K562 (cell line): ENCODE measurements at regions not wholly inside any gene's neighbourhood (a gene's known extent, or its start where the extent isn't known, plus 50 kb on each side); places are given as distances from the start of the nearest gene placed in this dataset.

Experiments used
- ATAC-seq: fragments of 200-7000 bp; cut with Tn5 transposase; 3 replicates; pipeline ENCODE4 v1.9.1; 2020; ENCODE audit warnings: moderate library complexity
- BruUV-seq: library from RNA; stranded (reverse); fragments of 400-500 nt; replicated peaks from 2 replicates; lab custom pipeline; 2021; lab: Mats Ljungman, UMichigan
- CTCF ChIA-PET: fragments of 300-600 bp; formaldehyde crosslinking; extraction: SDS; loops from one replicate; lab custom pipeline; 2021; ENCODE audit warnings: low intra/inter-chr PET ratio; lab: Yijun Ruan, JAX
- POLR2A ChIA-PET: fragments of 300-600, 350-650 bp; sonication (Branson Sonifier 250); formaldehyde crosslinking; extraction: SDS; loops from one replicate; lab custom pipeline; 2021; ENCODE audit warnings: antibody characterized with exemption, inconsistent platforms; lab: Yijun Ruan, JAX
- DNase-seq, 4 experiments: peaks; one replicate each; pipeline versions ENCODE4 v3.0.0 to v3.0.0-alpha.2; 2011 to 2018; ENCODE audit warnings: low spot score in 3 of 4, mixed read lengths in 3 of 4; ENCODE audit errors: extremely low read depth in 1 of 4
- FAIRE-seq: peaks from 2 replicates; lab custom pipeline; 2011; peaks lifted over from hg19 to GRCh38; lab: Jason Lieb, UNC
- H2AFZ ChIP-seq: 2 replicates; pipeline ENCODE4 v1.6.0; 2011; ENCODE audit warnings: low read depth, low read length, control low read depth, inconsistent platforms
- H3K27ac ChIP-seq: fragments of 200-600 bp; 3 replicates; pipeline ENCODE4 v1.8.0; 2011; ENCODE audit warnings: low read depth, mild to moderate bottlenecking, control low read depth, inconsistent platforms, low read length, moderate library complexity, mixed read lengths; ENCODE audit errors: extremely low read depth
- H3K27me3 ChIP-seq, 2 experiments: fragments of 300-600 bp in 1 of 2; 2 replicates in 1 of 2; 3 replicates in 1 of 2; pipeline versions ENCODE4 v1.6.0 to v1.8.0; 2011; ENCODE audit warnings: inconsistent platforms in 2 of 2, low read length in 2 of 2, mild to moderate bottlenecking in 1 of 2, mixed read lengths in 1 of 2, moderate library complexity in 1 of 2; ENCODE audit not compliant: control insufficient read depth in 2 of 2, insufficient read depth in 2 of 2
- H3K36me3 ChIP-seq: fragments of 300-600 bp; 3 replicates; pipeline ENCODE4 v1.8.0; 2011; ENCODE audit warnings: mild to moderate bottlenecking, low read length, inconsistent platforms; ENCODE audit not compliant: control insufficient read depth, insufficient read depth
- H3K4me1 ChIP-seq, 2 experiments: fragments of 200-600 bp in 1 of 2; replicated peaks in 1 of 2; 2 replicates in 1 of 2; 3 replicates in 1 of 2; pipeline versions ENCODE4 v1.5.1 to v1.8.0; 2011; ENCODE audit warnings: inconsistent platforms in 2 of 2, low read length in 2 of 2, mild to moderate bottlenecking in 1 of 2, mixed read lengths in 1 of 2, moderate library complexity in 1 of 2; ENCODE audit not compliant: control insufficient read depth in 2 of 2, insufficient read depth in 2 of 2
- H3K4me2 ChIP-seq: 2 replicates; pipeline ENCODE4 v1.6.1; 2011; ENCODE audit warnings: low read length, control low read depth, inconsistent platforms, mixed read lengths; ENCODE audit not compliant: insufficient read depth
- H3K4me3 ChIP-seq: fragments of 200-600 bp; sonication (generic), shearing (Covaris generic); 2 replicates; pipeline ENCODE4 v1.5.1; 2016; ENCODE audit warnings: control low read depth, inconsistent platforms
- H3K79me2 ChIP-seq: fragments of 200-600 bp; 3 replicates; pipeline ENCODE4 v1.8.0; 2011; ENCODE audit warnings: low read length, inconsistent platforms; ENCODE audit not compliant: control insufficient read depth, insufficient read depth
- H3K9ac ChIP-seq, 2 experiments: 2 replicates each; pipeline versions ENCODE4 v1.6.0 to v1.6.1; 2011; ENCODE audit warnings: low read depth in 2 of 2, low read length in 2 of 2, control low read depth in 1 of 2, inconsistent platforms in 1 of 2, mild to moderate bottlenecking in 1 of 2, mixed read lengths in 1 of 2; ENCODE audit not compliant: insufficient read depth in 1 of 2
- H3K9me1 ChIP-seq: one replicate; pipeline ENCODE4 v1.6.0; 2011; ENCODE audit warnings: inconsistent platforms, mild to moderate bottlenecking, low read length, moderate library complexity; ENCODE audit not compliant: control insufficient read depth, insufficient read depth
- H3K9me3 ChIP-seq: replicated peaks from 2 replicates; pipeline ENCODE4 v1.5.1; 2011; ENCODE audit warnings: low read depth, low read length, inconsistent platforms; ENCODE audit not compliant: control insufficient read depth, insufficient read depth
- H4K20me1 ChIP-seq: replicated peaks from 2 replicates; pipeline ENCODE4 v1.6.1; 2011; ENCODE audit warnings: low read length, inconsistent platforms, mixed read lengths; ENCODE audit not compliant: control insufficient read depth, insufficient read depth
- BACH1 ChIP-seq: fragments of 200-800 bp; sonication (Bioruptor generic); IDR thresholded peaks from 2 replicates; pipeline ENCODE4 v1.6.1; 2016; ENCODE audit warnings: missing genetic modification characterization, missing compliant biosample characterization
- HLTF ChIP-seq: fragments of 450-650 bp; IDR thresholded peaks from 2 replicates; pipeline ENCODE4 v1.6.1; 2016
- HMG20A ChIP-seq: fragments of 450-650 bp; formaldehyde crosslinking; conservative IDR thresholded peaks from 2 replicates; pipeline ENCODE4 v1.4.0; 2020; ENCODE audit warnings: mild to moderate bottlenecking, mixed read lengths
- NFYB ChIP-seq: IDR thresholded peaks from 2 replicates; pipeline ENCODE4 v1.6.1; 2011; ENCODE audit warnings: mild to moderate bottlenecking, moderate library complexity; ENCODE audit not compliant: insufficient read length; ENCODE audit errors: extremely low read depth
- RAD21 ChIP-seq, 2 experiments: fragments of 250-450 bp in 1 of 2; fragments of 450-650 bp in 1 of 2; sonication (Bioruptor Pico) in 1 of 2; formaldehyde crosslinking in 1 of 2; IDR thresholded peaks in 1 of 2; conservative IDR thresholded peaks in 1 of 2; 2 replicates each; pipeline versions ENCODE4 v1.4.0 to v1.8.0; 2020 to 2022; ENCODE audit warnings: mild to moderate bottlenecking in 2 of 2, moderate library complexity in 1 of 2
- RFX5 ChIP-seq: IDR thresholded peaks from 2 replicates; pipeline ENCODE4 v1.6.1; 2011; ENCODE audit warnings: low read depth, mild to moderate bottlenecking, improper control_type of control experiment, low read length
- SREBF1 ChIP-seq: fragments of 150-350 bp; IDR thresholded peaks from 2 replicates; pipeline ENCODE4 v1.6.1; 2014; ENCODE audit warnings: antibody characterized with exemption, low read depth, low read length, borderline replicate concordance
- XRCC5 ChIP-seq: fragments of 200-400 bp; formaldehyde crosslinking; IDR thresholded peaks from 2 replicates; pipeline ENCODE4 v1.6.1; 2017; ENCODE audit warnings: low read depth, mild to moderate bottlenecking, low read length
- ZNF23 ChIP-seq: fragments of 250-450 bp; sonication (Bioruptor Pico); IDR thresholded peaks from 2 replicates; pipeline ENCODE4 v1.4.0; 2020; ENCODE audit warnings: mild to moderate bottlenecking
- ZNF24 ChIP-seq: fragments of 450-650 bp; IDR thresholded peaks from 2 replicates; pipeline ENCODE4 v1.6.1; 2016
- ZNF41 ChIP-seq: fragments of 250-450 bp; sonication (Bioruptor Pico); conservative IDR thresholded peaks from 2 replicates; pipeline ENCODE4 v1.4.0; 2020; ENCODE audit warnings: mild to moderate bottlenecking
- ZNF431 ChIP-seq: sonication (generic); formaldehyde crosslinking; IDR thresholded peaks from 2 replicates; pipeline ENCODE4 v1.8.0; 2022; ENCODE audit warnings: mild to moderate bottlenecking, missing genetic modification reagents
- ZNF551 ChIP-seq: fragments of 250-450 bp; sonication (Bioruptor Pico); IDR thresholded peaks from 2 replicates; pipeline ENCODE4 v1.5.0; 2021; ENCODE audit warnings: mild to moderate bottlenecking, moderate library complexity
- WGBS: fragments of 100-300 bp; shearing (Covaris generic); methylation state at CpG from one replicate; pipeline ENCODE4 v1.1.6; 2016; ENCODE audit warnings: low coverage, mixed read lengths; ENCODE audit not compliant: insufficient coverage; ENCODE audit errors: missing lambda C conversion rate; 5-methylcytosine and 5-hydroxymethylcytosine counted together
- in situ Hi-C: fragments of 300-500 bp; cut with MboI; formaldehyde crosslinking; loops from 4 replicates; pipeline ENCODE4 v1.15.0; 2018; ENCODE audit warnings: inconsistent platforms, mixed read lengths
- intact Hi-C: fragments of 100-400 bp; cut with micrococcal nuclease; formaldehyde crosslinking; loops from 2 replicates; pipeline ENCODE4 v1.14.2; 2022
- TF ChIP-seq, protein P1 (sequence below): fragments of 250-450 bp; sonication (Bioruptor Pico); IDR thresholded peaks from 2 replicates; pipeline ENCODE4 v1.8.0; 2021; ENCODE audit warnings: moderate library complexity, mild to moderate bottlenecking, inconsistent platforms
- TF ChIP-seq, protein P2 (sequence below): sonication (generic); formaldehyde crosslinking; IDR thresholded peaks from 2 replicates; pipeline ENCODE4 v1.9.0; 2022; ENCODE audit warnings: mild to moderate bottlenecking, missing genetic modification reagents
- TF ChIP-seq, protein P3 (sequence below): fragments of 250-450 bp; sonication (Bioruptor Pico); IDR thresholded peaks from 2 replicates; pipeline ENCODE4 v1.9.0; 2021; ENCODE audit warnings: mild to moderate bottlenecking, inconsistent platforms
- TF ChIP-seq, protein P4 (sequence below): fragments of 250-450 bp; sonication (Bioruptor Pico); IDR thresholded peaks from 2 replicates; pipeline ENCODE4 v1.5.0; 2020; ENCODE audit warnings: mild to moderate bottlenecking, borderline replicate concordance

DNA sequence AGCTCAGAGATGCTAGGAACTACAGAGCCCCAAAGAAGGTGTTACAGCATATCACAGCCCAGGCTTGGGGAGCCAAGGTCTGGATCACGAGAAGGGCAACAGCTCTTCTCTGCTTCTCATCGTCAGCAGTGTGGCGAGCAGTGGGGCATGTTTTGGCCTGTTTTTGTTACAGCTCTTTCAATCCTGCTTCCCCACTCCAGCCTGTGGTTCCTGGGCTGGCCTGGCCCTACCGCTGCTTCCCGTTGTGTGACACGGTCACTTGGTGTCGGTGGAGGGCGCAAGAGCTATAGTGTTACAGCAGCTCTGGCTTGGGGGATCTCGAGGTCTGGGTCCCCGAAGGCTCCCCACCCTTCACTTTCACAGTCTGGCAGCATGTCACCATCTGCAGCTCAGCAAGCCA is 870.2 kb downstream of the CBLN2 start:
- Histone ChIP-seq H3K27me3 (no peaks in the 10 kb centered on the region), H3K79me2 (no peaks in the 10 kb centered on the region), H3K9ac (no peak overlapping the region), H3K4me3 (no peak overlapping the region), H3K27ac (no peak overlapping the region), H3K36me3 (no peaks in the 10 kb centered on the region), H3K4me1 (no peaks in the 10 kb centered on the region), H3K4me2 (no peak overlapping the region), H4K20me1 (no peaks in the 10 kb centered on the region), H3K9me1 (no peaks in the 10 kb centered on the region), H2AFZ (no peak overlapping the region), H3K9me3 (no peaks in the 10 kb centered on the region)
- ATAC-seq (no peak), FAIRE-seq (no peak), DNase-seq (no peak)
- POLR2A ChIA-PET, result no interaction called here
- no TSS peak for BruUV-seq
- CTCF ChIA-PET, result no interaction called here
- intact Hi-C loops (no loop called here), in situ Hi-C loops (no loop called here)
- TF ChIP-seq ZNF41 (CRISPR knock-in tag), result no peak
- TF ChIP-seq RFX5, result no peak
- no peak for TF ChIP-seq BACH1 (tag)
- TF ChIP-seq ZNF431, result no peak
- TF ChIP-seq, protein P1, sequence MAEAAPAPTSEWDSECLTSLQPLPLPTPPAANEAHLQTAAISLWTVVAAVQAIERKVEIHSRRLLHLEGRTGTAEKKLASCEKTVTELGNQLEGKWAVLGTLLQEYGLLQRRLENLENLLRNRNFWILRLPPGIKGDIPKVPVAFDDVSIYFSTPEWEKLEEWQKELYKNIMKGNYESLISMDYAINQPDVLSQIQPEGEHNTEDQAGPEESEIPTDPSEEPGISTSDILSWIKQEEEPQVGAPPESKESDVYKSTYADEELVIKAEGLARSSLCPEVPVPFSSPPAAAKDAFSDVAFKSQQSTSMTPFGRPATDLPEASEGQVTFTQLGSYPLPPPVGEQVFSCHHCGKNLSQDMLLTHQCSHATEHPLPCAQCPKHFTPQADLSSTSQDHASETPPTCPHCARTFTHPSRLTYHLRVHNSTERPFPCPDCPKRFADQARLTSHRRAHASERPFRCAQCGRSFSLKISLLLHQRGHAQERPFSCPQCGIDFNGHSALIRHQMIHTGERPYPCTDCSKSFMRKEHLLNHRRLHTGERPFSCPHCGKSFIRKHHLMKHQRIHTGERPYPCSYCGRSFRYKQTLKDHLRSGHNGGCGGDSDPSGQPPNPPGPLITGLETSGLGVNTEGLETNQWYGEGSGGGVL (CRISPR knock-in tag), result no peak
- TF ChIP-seq SREBF1, result no peak
- no peak for TF ChIP-seq NFYB
- TF ChIP-seq, protein P2, sequence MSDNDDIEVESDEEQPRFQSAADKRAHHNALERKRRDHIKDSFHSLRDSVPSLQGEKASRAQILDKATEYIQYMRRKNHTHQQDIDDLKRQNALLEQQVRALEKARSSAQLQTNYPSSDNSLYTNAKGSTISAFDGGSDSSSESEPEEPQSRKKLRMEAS, result no peak
- no peak for TF ChIP-seq ZNF23 (CRISPR knock-in tag)
- TF ChIP-seq, protein P3, sequence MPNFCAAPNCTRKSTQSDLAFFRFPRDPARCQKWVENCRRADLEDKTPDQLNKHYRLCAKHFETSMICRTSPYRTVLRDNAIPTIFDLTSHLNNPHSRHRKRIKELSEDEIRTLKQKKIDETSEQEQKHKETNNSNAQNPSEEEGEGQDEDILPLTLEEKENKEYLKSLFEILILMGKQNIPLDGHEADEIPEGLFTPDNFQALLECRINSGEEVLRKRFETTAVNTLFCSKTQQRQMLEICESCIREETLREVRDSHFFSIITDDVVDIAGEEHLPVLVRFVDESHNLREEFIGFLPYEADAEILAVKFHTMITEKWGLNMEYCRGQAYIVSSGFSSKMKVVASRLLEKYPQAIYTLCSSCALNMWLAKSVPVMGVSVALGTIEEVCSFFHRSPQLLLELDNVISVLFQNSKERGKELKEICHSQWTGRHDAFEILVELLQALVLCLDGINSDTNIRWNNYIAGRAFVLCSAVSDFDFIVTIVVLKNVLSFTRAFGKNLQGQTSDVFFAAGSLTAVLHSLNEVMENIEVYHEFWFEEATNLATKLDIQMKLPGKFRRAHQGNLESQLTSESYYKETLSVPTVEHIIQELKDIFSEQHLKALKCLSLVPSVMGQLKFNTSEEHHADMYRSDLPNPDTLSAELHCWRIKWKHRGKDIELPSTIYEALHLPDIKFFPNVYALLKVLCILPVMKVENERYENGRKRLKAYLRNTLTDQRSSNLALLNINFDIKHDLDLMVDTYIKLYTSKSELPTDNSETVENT, result no peak
- TF ChIP-seq ZNF24, result no peak
- TF ChIP-seq ZNF551 (CRISPR knock-in tag), result no peak
- TF ChIP-seq XRCC5, result no peak
- TF ChIP-seq HMG20A (CRISPR knock-in tag), result no peak
- TF ChIP-seq, protein P4, sequence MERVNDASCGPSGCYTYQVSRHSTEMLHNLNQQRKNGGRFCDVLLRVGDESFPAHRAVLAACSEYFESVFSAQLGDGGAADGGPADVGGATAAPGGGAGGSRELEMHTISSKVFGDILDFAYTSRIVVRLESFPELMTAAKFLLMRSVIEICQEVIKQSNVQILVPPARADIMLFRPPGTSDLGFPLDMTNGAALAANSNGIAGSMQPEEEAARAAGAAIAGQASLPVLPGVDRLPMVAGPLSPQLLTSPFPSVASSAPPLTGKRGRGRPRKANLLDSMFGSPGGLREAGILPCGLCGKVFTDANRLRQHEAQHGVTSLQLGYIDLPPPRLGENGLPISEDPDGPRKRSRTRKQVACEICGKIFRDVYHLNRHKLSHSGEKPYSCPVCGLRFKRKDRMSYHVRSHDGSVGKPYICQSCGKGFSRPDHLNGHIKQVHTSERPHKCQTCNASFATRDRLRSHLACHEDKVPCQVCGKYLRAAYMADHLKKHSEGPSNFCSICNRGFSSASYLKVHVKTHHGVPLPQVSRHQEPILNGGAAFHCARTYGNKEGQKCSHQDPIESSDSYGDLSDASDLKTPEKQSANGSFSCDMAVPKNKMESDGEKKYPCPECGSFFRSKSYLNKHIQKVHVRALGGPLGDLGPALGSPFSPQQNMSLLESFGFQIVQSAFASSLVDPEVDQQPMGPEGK (CRISPR knock-in tag), result no peak
- no peak for TF ChIP-seq HLTF
- TF ChIP-seq RAD21 (CRISPR knock-in tag; conservative IDR thresholded peaks at IDR 0.05 in 1 of 2, IDR thresholded peaks at IDR 0.05 in 1 of 2), result no peak
- WGBS, result 1% methylated on average over 8 of the region's 10 CpGs
